ENCODE measurements at regions not wholly inside any gene's neighbourhood (a gene's known extent, or its start where the extent isn't known, plus 50 kb on each side); places are given as distances from the start of the nearest gene placed in this dataset.

- TF ChIP-seq CTCF (IDR thresholded peaks at IDR 0.05): no peak
These were observed 230.2 kb downstream of the CDCA7 start for GRCh38 chr2:173584676-173585458.

GRCh38 chr2:173588931-173589369 is 234.3 kb downstream of the CDCA7 start:
- no peak for TF ChIP-seq CTCF (IDR thresholded peaks at IDR 0.05)

- TF ChIP-seq CTCF (IDR thresholded peaks at IDR 0.05): no peak
These were observed 235.1 kb downstream of the CDCA7 start for GRCh38 chr2:173589604-173590275.

- TF ChIP-seq CTCF (IDR thresholded peaks at IDR 0.05): no peak
These were observed 235.7 kb downstream of the CDCA7 start for GRCh38 chr2:173590276-173590861.

GRCh38 chr2:173593109-173593508 is 238.4 kb downstream of the CDCA7 start:
- no peak for TF ChIP-seq CTCF (IDR thresholded peaks at IDR 0.05)

- no peak for TF ChIP-seq CTCF (IDR thresholded peaks at IDR 0.05)
These were observed 241.6 kb downstream of the CDCA7 start for GRCh38 chr2:173596244-173596643.

GRCh38 chr2:173598525-173598924 is 243.9 kb downstream of the CDCA7 start:
- TF ChIP-seq CTCF (IDR thresholded peaks at IDR 0.05): no peak
